CD4-positive, alpha-beta T cell treated with Interferon alpha-2 for 1 hour (primary cell): ENCODE measurements at regions not wholly inside any gene's neighbourhood (a gene's known extent, or its start where the extent isn't known, plus 50 kb on each side); places are given as distances from the start of the nearest gene placed in this dataset.
A peak's percentile ranks its signal among the peaks of the same experiment; 100 is the strongest.
"Not testable (repeated sequence)": the region's sequence is repeated elsewhere in the genome, so short reads cannot be mapped to it uniquely, and the experiment has no call there.

Experiments used
- DNase-seq, 2 donors: peaks; one replicate each; pipeline ENCODE4 v3.0.0-alpha.2; 2020 to 2022

- DNase-seq, result no peak
Observed at GRCh38 chrX:40893251-40893910, 158.0 kb upstream of the MED14 start.

GRCh38 chrX:40895246-40895645 lies 159.9 kb upstream of the MED14 start:
- no peak for DNase-seq

- DNase-seq, result no peak
Observed at GRCh38 chrX:40897718-40898270, 162.5 kb upstream of the MED14 start.

- not testable (repeated sequence) for DNase-seq
Observed at GRCh38 chrX:40904739-40905138, 169.4 kb upstream of the MED14 start.

- DNase-seq, result no peak
Observed at GRCh38 chrX:40908026-40908425, 172.7 kb upstream of the MED14 start.

- DNase-seq, result no peak
Observed at GRCh38 chrX:40908857-40909475, 173.6 kb upstream of the MED14 start.

GRCh38 chrX:40912166-40912565 lies 173.1 kb upstream of the USP9X start:
- DNase-seq, result no peak

- no peak for DNase-seq
Observed at GRCh38 chrX:40912576-40912975, 172.7 kb upstream of the USP9X start.

- no peak for DNase-seq
Observed at GRCh38 chrX:40920351-40920750, 164.9 kb upstream of the USP9X start.

GRCh38 chrX:40922307-40922706 lies 162.9 kb upstream of the USP9X start:
- no peak for DNase-seq

GRCh38 chrX:40926739-40927427 lies 158.4 kb upstream of the USP9X start:
- not testable (repeated sequence) for DNase-seq

GRCh38 chrX:40928076-40928475 lies 157.2 kb upstream of the USP9X start:
- DNase-seq, result no peak

- DNase-seq, result no peak
Observed at GRCh38 chrX:40931921-40932320, 153.3 kb upstream of the USP9X start.

GRCh38 chrX:40933132-40933705 lies 152.0 kb upstream of the USP9X start:
- peak in 1 of 2 donors; percentile 52 for DNase-seq

GRCh38 chrX:40933706-40934425 lies 151.4 kb upstream of the USP9X start:
- DNase-seq, result peak in 1 of 2 donors; percentile 22

- DNase-seq, result no peak
Observed at GRCh38 chrX:40936827-40937226, 148.4 kb upstream of the USP9X start.

GRCh38 chrX:40938423-40938822 lies 146.8 kb upstream of the USP9X start:
- DNase-seq, result no peak

- DNase-seq, result no peak
Observed at GRCh38 chrX:40943093-40943641, 142.1 kb upstream of the USP9X start.

- DNase-seq, result no peak
Observed at GRCh38 chrX:40945361-40945713, 139.9 kb upstream of the USP9X start.

- no peak for DNase-seq
Observed at GRCh38 chrX:40947276-40947675, 138.0 kb upstream of the USP9X start.

- no peak for DNase-seq
Observed at GRCh38 chrX:40949071-40949470, 136.2 kb upstream of the USP9X start.

GRCh38 chrX:40950546-40950945 lies 134.7 kb upstream of the USP9X start:
- DNase-seq, result no peak

GRCh38 chrX:40951407-40951806 lies 133.8 kb upstream of the USP9X start:
- not testable (repeated sequence) for DNase-seq
